IgD-negative memory B cell (primary cell): ENCODE measurements at regions not wholly inside any gene's neighbourhood (a gene's known extent, or its start where the extent isn't known, plus 50 kb on each side); places are given as distances from the start of the nearest gene placed in this dataset.

Experiments used
- H3K27ac Mint-ChIP-seq, 3 donors: one replicate each; pipeline ENCODE4 v1.8.0; 2020 to 2022; ENCODE audit warnings: mild to moderate bottlenecking in 3 of 3, mixed read lengths in 3 of 3, moderate library complexity in 1 of 3
- H3K27me3 Mint-ChIP-seq: one replicate; pipeline ENCODE4 v1.8.0; 2021; ENCODE audit warnings: mixed read lengths
- H3K36me3 Mint-ChIP-seq: one replicate; pipeline ENCODE4 v1.8.0; 2020; ENCODE audit warnings: mild to moderate bottlenecking, mixed read lengths
- H3K4me1 Mint-ChIP-seq, 3 donors: one replicate each; pipeline ENCODE4 v1.8.0; 2020 to 2022; ENCODE audit warnings: mixed read lengths in 3 of 3, mild to moderate bottlenecking in 1 of 3
- H3K4me3 Mint-ChIP-seq, 4 donors: one replicate each; pipeline ENCODE4 v1.8.0; 2020 to 2022; ENCODE audit warnings: mild to moderate bottlenecking in 4 of 4, mixed read lengths in 4 of 4, moderate library complexity in 3 of 4
- H3K9me3 Mint-ChIP-seq, 3 donors: one replicate each; pipeline ENCODE4 v1.8.0; 2020 to 2021; ENCODE audit warnings: mixed read lengths in 3 of 3, mild to moderate bottlenecking in 1 of 3

DNA sequence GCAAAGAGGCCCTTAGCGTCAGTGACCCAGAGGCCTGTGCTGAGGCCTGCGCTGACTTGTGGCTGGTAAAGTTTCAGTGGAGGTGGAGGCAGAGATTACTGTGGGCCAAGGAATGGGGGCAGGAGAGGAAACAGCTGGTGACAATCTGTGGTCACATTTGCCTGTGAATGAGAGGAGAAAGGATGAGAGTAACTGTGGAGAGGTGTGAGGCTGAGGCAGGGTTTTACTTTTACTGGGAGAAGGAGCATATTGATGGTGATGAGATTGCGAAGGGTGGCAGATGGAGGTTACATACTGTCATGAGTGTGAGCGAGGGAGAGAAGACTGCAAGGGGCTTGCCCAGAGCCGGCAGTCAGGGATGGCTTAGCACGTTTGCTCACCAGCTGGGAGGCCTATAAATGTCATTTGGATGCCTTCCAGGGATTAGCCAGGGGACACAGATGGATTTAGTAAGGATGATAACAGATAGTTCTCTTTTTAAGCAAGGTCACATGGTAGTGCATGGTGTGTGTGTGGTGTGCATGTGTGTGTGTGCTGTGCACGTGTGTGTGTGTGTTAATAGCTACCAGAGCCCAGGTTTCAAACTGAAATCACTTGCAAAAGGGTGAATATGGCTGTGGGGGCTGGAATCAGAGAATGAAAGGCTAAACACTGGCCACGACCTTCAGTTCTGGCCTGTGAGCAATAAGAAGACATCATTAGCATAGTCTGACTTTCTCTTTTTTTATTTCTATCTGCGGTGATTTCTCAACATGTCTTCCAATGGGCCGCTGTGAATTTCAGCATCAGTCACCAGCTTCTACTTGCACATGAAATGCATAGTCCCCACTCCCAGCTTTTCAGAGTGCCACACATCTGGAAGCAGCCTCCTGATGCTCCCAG, 291.5 kb upstream of the ZNF32 start:
- H3K27me3 Mint-ChIP-seq, result peaks cover 2% of the 10 kb centered on the region
- H3K9me3 Mint-ChIP-seq, result peaks cover 0 to 6% (median 1%) of the 10 kb centered on the region in 3 donors
- no peak overlapping the region for H3K4me3 Mint-ChIP-seq
- H3K36me3 Mint-ChIP-seq, result no peaks in the 10 kb centered on the region
- H3K27ac Mint-ChIP-seq, result no peak overlapping the region
- peaks cover 2 to 7% (median 4%) of the 10 kb centered on the region in 3 donors for H3K4me1 Mint-ChIP-seq

- Mint-ChIP-seq H3K36me3 (no peaks in the 10 kb centered on the region), H3K27ac (no peak overlapping the region), H3K4me1 (peaks cover 2 to 7% (median 4%) of the 10 kb centered on the region in 3 donors), H3K4me3 (no peak overlapping the region), H3K27me3 (peaks cover 2% of the 10 kb centered on the region), H3K9me3 (peaks cover 0 to 6% (median 1%) of the 10 kb centered on the region in 3 donors)
Observed at GRCh38 chr10:43939389-43939938, 290.8 kb upstream of the ZNF32 start.

DNA sequence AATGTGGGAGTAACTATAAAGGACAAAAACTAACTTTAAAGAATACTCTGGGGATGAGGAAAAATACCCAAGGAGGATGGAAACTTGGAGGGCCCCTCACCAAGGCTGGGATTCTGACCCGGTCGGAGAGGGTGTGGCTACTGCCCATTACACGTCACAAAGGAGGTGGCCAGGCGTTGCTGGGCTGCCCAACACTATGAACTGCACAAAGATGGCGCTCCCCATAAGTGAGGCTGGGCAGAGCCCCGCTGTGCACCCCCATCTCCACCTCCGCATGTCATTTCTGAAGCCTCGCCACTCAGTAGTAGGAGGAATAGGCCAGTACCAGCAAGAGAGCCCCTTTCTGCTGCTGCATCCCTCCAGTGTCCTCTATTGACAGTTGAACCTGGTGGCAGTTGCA, 290.1 kb upstream of the ZNF32 start:
- Mint-ChIP-seq H3K27ac (no peak overlapping the region), H3K4me1 (peaks cover 2 to 7% (median 4%) of the 10 kb centered on the region in 3 donors), H3K36me3 (no peaks in the 10 kb centered on the region), H3K9me3 (peaks cover 1 to 8% (median 3%) of the 10 kb centered on the region in 3 donors), H3K27me3 (peaks cover 2% of the 10 kb centered on the region), H3K4me3 (no peak overlapping the region)

DNA sequence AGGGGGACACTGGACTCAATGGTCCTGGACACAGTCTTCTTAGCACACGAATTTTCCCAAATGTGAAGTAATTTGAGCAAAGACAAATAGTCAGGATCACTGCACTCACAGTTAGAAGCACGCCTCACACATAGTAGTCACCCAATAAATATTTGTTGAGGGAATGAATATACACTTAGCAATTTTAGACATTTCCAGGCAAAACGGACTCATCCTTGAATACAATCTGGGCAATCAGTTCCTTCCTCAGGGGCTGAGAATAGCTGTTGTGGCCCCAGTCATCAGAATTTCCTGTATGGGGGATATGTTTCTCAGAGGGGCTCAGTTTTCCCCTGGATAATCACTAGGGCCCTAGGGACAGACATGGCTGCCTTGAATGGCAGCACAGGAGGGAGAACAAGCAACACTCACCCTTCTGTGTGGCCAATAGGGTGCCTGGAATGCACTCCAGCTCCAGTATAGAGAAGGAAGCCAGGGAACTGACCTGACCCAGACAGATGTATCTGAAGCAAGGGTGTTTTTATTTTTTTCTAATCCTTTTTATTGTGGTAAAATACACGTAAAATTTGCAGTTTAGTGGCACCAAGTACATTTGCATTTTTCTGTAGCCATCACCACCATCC, 282.7 kb upstream of the ZNF32 start:
- Mint-ChIP-seq H3K4me3 (no peak overlapping the region), H3K9me3 (peaks cover 1 to 3% (median 3%) of the 10 kb centered on the region in 3 donors), H3K4me1 (no peaks in the 10 kb centered on the region), H3K27ac (no peak overlapping the region), H3K36me3 (no peaks in the 10 kb centered on the region), H3K27me3 (peaks cover 2% of the 10 kb centered on the region)

GRCh38 chr10:43930777-43931176, 282.1 kb upstream of the ZNF32 start:
- peaks cover 2% of the 10 kb centered on the region for H3K27me3 Mint-ChIP-seq
- H3K27ac Mint-ChIP-seq, result no peak overlapping the region
- H3K4me1 Mint-ChIP-seq, result no peaks in the 10 kb centered on the region
- peaks cover 0 to 3% (median 3%) of the 10 kb centered on the region in 3 donors for H3K9me3 Mint-ChIP-seq
- no peaks in the 10 kb centered on the region for H3K36me3 Mint-ChIP-seq
- no peak overlapping the region for H3K4me3 Mint-ChIP-seq

GRCh38 chr10:43930243-43930642, 281.6 kb upstream of the ZNF32 start:
- Mint-ChIP-seq H3K9me3 (peaks cover 0 to 3% (median 3%) of the 10 kb centered on the region in 3 donors), H3K27ac (no peak overlapping the region), H3K36me3 (no peaks in the 10 kb centered on the region), H3K4me1 (no peaks in the 10 kb centered on the region), H3K27me3 (peaks cover 2% of the 10 kb centered on the region), H3K4me3 (no peak overlapping the region)

GRCh38 chr10:43929122-43929521, 280.4 kb upstream of the ZNF32 start:
- Mint-ChIP-seq H3K9me3 (peaks cover 0 to 3% (median 2%) of the 10 kb centered on the region in 3 donors), H3K27me3 (peaks cover 2% of the 10 kb centered on the region), H3K36me3 (no peaks in the 10 kb centered on the region), H3K27ac (no peak overlapping the region), H3K4me1 (no peaks in the 10 kb centered on the region), H3K4me3 (no peak overlapping the region)

GRCh38 chr10:43928425-43928968, 279.8 kb upstream of the ZNF32 start:
- H3K9me3 Mint-ChIP-seq, result peaks cover 0 to 1% (median 0%) of the 10 kb centered on the region in 3 donors
- peaks cover 3% of the 10 kb centered on the region for H3K36me3 Mint-ChIP-seq
- no peak overlapping the region for H3K27ac Mint-ChIP-seq
- H3K27me3 Mint-ChIP-seq, result peaks cover 5% of the 10 kb centered on the region
- H3K4me3 Mint-ChIP-seq, result no peak overlapping the region
- no peaks in the 10 kb centered on the region for H3K4me1 Mint-ChIP-seq

DNA sequence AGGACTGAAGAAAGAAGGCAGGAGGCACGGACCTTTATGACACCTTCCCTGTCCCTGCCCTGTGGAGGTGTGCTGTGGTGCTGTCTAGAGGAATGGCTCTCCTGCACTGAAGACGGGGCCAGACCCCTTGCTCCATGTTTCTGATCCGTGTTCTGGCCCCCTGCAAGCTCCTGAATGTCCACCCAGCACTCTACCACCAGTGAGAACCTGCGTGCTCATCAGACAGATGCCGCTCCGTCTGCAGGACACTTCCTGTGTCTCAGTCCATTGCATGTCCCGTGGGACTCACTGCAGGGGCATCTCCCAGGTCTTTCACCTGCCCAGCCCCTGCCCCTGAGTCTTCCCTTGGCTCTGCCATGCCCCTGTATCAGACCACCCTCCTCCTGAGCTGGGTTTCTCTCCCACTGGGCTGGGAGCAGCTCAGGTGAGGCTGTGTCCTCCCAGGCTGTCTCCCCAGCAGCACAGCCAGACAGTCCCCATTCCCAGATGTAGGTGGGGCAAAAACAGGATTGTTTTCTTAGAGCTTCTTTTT, 278.3 kb upstream of the ZNF32 start:
- H3K27me3 Mint-ChIP-seq, result peaks cover 5% of the 10 kb centered on the region
- H3K27ac Mint-ChIP-seq, result no peak overlapping the region

DNA sequence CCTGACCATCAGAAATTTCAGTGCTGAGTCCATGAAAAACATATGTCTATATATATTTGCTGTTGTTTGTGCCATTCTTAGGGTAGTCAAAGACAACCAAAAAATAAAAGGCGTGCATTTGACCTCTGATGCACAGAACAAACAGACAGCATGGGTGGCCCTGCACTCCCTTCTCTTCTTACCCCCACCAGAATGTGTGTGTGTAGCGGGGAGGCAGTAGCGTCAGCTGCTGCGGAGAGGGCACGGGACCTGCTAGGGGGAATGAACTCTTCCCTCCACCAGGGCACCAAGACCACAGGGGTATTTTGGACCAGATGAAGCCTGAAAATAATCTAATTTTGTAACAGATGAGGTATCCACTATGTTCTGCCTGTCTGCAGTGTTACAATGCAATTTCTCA, 277.7 kb upstream of the ZNF32 start:
- Mint-ChIP-seq H3K4me1 (no peaks in the 10 kb centered on the region), H3K9me3 (peaks cover 0 to 1% (median 0%) of the 10 kb centered on the region in 3 donors), H3K27me3 (peaks cover 10% of the 10 kb centered on the region), H3K36me3 (peaks cover 3% of the 10 kb centered on the region), H3K27ac (no peak overlapping the region), H3K4me3 (no peak overlapping the region)

More for the DNA sequence above, 278.3 kb upstream of the ZNF32 start:
- no peak overlapping the region for H3K4me3 Mint-ChIP-seq
- H3K4me1 Mint-ChIP-seq, result no peaks in the 10 kb centered on the region
- H3K9me3 Mint-ChIP-seq, result peaks cover 0 to 1% (median 0%) of the 10 kb centered on the region in 3 donors
- H3K36me3 Mint-ChIP-seq, result peaks cover 3% of the 10 kb centered on the region

GRCh38 chr10:43925793-43926192, 277.1 kb upstream of the ZNF32 start:
- Mint-ChIP-seq H3K36me3 (peaks cover 3% of the 10 kb centered on the region), H3K27ac (no peak overlapping the region), H3K4me3 (no peak overlapping the region), H3K4me1 (no peaks in the 10 kb centered on the region), H3K27me3 (peaks cover 9% of the 10 kb centered on the region), H3K9me3 (peaks cover 0 to 3% (median 0%) of the 10 kb centered on the region in 3 donors)

GRCh38 chr10:43923328-43923727, 274.6 kb upstream of the ZNF32 start:
- no peaks in the 10 kb centered on the region for H3K4me1 Mint-ChIP-seq

DNA sequence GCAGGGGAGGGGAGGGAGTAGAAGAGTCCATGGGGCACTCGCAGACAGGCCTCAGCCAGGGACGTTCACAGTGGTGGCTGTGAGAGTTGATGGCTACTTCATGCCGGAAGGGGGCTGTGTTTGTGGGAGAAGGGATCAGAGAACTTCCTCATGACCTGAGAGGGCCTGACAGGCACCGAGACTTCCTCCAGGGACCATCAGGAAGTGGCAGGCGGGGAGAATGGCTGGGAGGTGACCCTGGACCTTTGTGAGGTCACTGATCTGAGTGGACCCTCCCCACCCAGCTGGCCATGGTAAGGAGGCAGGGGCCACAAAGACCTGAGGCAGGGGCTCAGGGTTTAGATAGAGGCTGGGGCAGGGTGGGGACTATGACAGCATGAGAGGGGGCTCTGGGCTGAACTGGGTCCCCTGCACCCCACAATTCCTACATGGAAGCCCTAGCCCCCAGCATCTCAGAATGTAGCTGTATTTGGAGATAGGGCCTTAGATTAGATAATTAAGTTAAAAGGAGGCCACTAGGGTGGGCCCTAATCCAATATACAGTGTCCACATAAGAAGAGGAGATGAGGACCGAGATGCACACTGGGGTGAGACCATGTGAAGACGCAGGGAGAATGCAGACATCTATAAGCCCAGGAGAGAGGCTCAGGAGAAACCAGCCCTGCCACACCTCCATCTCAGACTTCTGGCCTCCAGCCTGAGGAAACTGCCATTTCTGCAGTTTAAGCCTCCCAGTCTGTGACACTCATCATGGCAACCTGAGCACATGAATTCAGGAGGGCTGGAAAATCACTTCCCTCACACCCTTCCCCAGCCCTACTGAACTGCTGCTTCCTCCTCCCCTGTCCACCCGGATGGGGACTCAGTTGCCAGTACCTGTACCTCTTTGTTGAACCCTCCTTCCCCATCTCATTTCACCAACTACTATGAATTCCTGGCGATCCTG, 273.9 kb upstream of the ZNF32 start:
- Mint-ChIP-seq H3K36me3 (peaks cover 3% of the 10 kb centered on the region), H3K9me3 (peaks cover 0 to 5% (median 0%) of the 10 kb centered on the region in 3 donors), H3K27ac (no peak overlapping the region), H3K4me3 (no peak overlapping the region), H3K4me1 (no peaks in the 10 kb centered on the region), H3K27me3 (peaks cover 9% of the 10 kb centered on the region)

More at GRCh38 chr10:43923328-43923727, 274.6 kb upstream of the ZNF32 start:
- Mint-ChIP-seq H3K36me3 (peaks cover 3% of the 10 kb centered on the region), H3K27me3 (peaks cover 9% of the 10 kb centered on the region), H3K4me3 (no peak overlapping the region), H3K27ac (no peak overlapping the region), H3K9me3 (peaks cover 0 to 5% (median 0%) of the 10 kb centered on the region in 3 donors)

- no peak overlapping the region for H3K4me3 Mint-ChIP-seq
- H3K9me3 Mint-ChIP-seq, result peaks cover 0 to 5% (median 0%) of the 10 kb centered on the region in 3 donors
- peaks cover 3% of the 10 kb centered on the region for H3K36me3 Mint-ChIP-seq
- H3K4me1 Mint-ChIP-seq, result no peaks in the 10 kb centered on the region
- peaks cover 9% of the 10 kb centered on the region for H3K27me3 Mint-ChIP-seq
- no peak overlapping the region for H3K27ac Mint-ChIP-seq
Observed at GRCh38 chr10:43921881-43922280, 273.2 kb upstream of the ZNF32 start.
